ENCODE measurements at regions not wholly inside any gene's neighbourhood (a gene's known extent, or its start where the extent isn't known, plus 50 kb on each side); places are given as distances from the start of the nearest gene placed in this dataset.

- no peak for TF ChIP-seq SUZ12 (IDR thresholded peaks at IDR 0.05; ENCODE audit: extremely low read depth, insufficient read depth, insufficient read length)
- no peak for TF ChIP-seq YY1 (IDR thresholded peaks at IDR 0.05; ENCODE audit: insufficient read depth, insufficient read length)
- TF ChIP-seq ZNF274 (IDR thresholded peaks at IDR 0.05; ENCODE audit: low read depth, low read length), result no peak
- Histone ChIP-seq H3K9ac (ENCODE audit: insufficient read length, low read depth) (no peak overlapping the region), H3K4me1 (ENCODE audit: insufficient read depth, insufficient read length) (no peaks in the 10 kb centered on the region), H3K27me3 (ENCODE audit: insufficient read depth, insufficient read length) (no peaks in the 10 kb centered on the region), H3K36me3 (ENCODE audit: insufficient read depth, insufficient read length, low read length) (no peaks in the 10 kb centered on the region), H3K4me3 (ENCODE audit: insufficient read length, low read depth) (no peak overlapping the region), H3K9me3 (ENCODE audit: insufficient read depth, low read length) (no peaks in the 10 kb centered on the region)
- no peak for DNase-seq (ENCODE audit: low read depth, low spot score)
Observed at GRCh38 chr15:39363761-39364586, 216.9 kb upstream of the THBS1 start.

- Histone ChIP-seq H3K4me3 (ENCODE audit: insufficient read length, low read depth) (no peak overlapping the region), H3K9me3 (ENCODE audit: insufficient read depth, low read length) (0 out of 2 replicates have a peak, but pooled peaks cover under 1% of the 10 kb centered on the region), H3K36me3 (ENCODE audit: insufficient read depth, insufficient read length, low read length) (no peaks in the 10 kb centered on the region), H3K9ac (ENCODE audit: insufficient read length, low read depth) (no peak overlapping the region), H3K27me3 (ENCODE audit: insufficient read depth, insufficient read length) (no peaks in the 10 kb centered on the region), H3K4me1 (ENCODE audit: insufficient read depth, insufficient read length) (no peaks in the 10 kb centered on the region)
- TF ChIP-seq SUZ12 (IDR thresholded peaks at IDR 0.05; ENCODE audit: extremely low read depth, insufficient read depth, insufficient read length) (no peak), YY1 (IDR thresholded peaks at IDR 0.05; ENCODE audit: insufficient read depth, insufficient read length) (no peak), ZNF274 (IDR thresholded peaks at IDR 0.05; ENCODE audit: low read depth, low read length) (no peak)
- DNase-seq (ENCODE audit: low read depth, low spot score), result no peak
Observed at GRCh38 chr15:39364721-39365120, 216.2 kb upstream of the THBS1 start.

GRCh38 chr15:39365161-39365560 lies 215.7 kb upstream of the THBS1 start:
- no peaks in the 10 kb centered on the region for H3K27me3 ChIP-seq (ENCODE audit: insufficient read depth, insufficient read length)
- H3K36me3 ChIP-seq (ENCODE audit: insufficient read depth, insufficient read length, low read length), result no peaks in the 10 kb centered on the region
- H3K4me3 ChIP-seq (ENCODE audit: insufficient read length, low read depth), result no peak overlapping the region
- no peak overlapping the region for H3K9ac ChIP-seq (ENCODE audit: insufficient read length, low read depth)
- TF ChIP-seq YY1 (IDR thresholded peaks at IDR 0.05; ENCODE audit: insufficient read depth, insufficient read length) (no peak), ZNF274 (IDR thresholded peaks at IDR 0.05; ENCODE audit: low read depth, low read length) (no peak), SUZ12 (IDR thresholded peaks at IDR 0.05; ENCODE audit: extremely low read depth, insufficient read depth, insufficient read length) (no peak)
- DNase-seq (ENCODE audit: low read depth, low spot score), result no peak
- no peaks in the 10 kb centered on the region for H3K4me1 ChIP-seq (ENCODE audit: insufficient read depth, insufficient read length)
- H3K9me3 ChIP-seq (ENCODE audit: insufficient read depth, low read length), result peaks cover 4% of the 10 kb centered on the region; the same call in 1 of the 2 replicates

- no peak overlapping the region for H3K9ac ChIP-seq (ENCODE audit: insufficient read length, low read depth)
- H3K9me3 ChIP-seq (ENCODE audit: insufficient read depth, low read length), result peaks cover 4% of the 10 kb centered on the region; the same call in 1 of the 2 replicates
- H3K27me3 ChIP-seq (ENCODE audit: insufficient read depth, insufficient read length), result no peaks in the 10 kb centered on the region
- TF ChIP-seq SUZ12 (IDR thresholded peaks at IDR 0.05; ENCODE audit: extremely low read depth, insufficient read depth, insufficient read length) (no peak), ZNF274 (IDR thresholded peaks at IDR 0.05; ENCODE audit: low read depth, low read length) (no peak), YY1 (IDR thresholded peaks at IDR 0.05; ENCODE audit: insufficient read depth, insufficient read length) (no peak)
- no peak for DNase-seq (ENCODE audit: low read depth, low spot score)
- H3K36me3 ChIP-seq (ENCODE audit: insufficient read depth, insufficient read length, low read length), result no peaks in the 10 kb centered on the region
- no peaks in the 10 kb centered on the region for H3K4me1 ChIP-seq (ENCODE audit: insufficient read depth, insufficient read length)
- H3K4me3 ChIP-seq (ENCODE audit: insufficient read length, low read depth), result no peak overlapping the region
Observed at GRCh38 chr15:39365873-39366272, 215.0 kb upstream of the THBS1 start.

- Histone ChIP-seq H3K9me3 (ENCODE audit: insufficient read depth, low read length) (peaks cover 22% of the 10 kb centered on the region), H3K9ac (ENCODE audit: insufficient read length, low read depth) (no peak overlapping the region), H3K36me3 (ENCODE audit: insufficient read depth, insufficient read length, low read length) (no peaks in the 10 kb centered on the region), H3K4me1 (ENCODE audit: insufficient read depth, insufficient read length) (no peaks in the 10 kb centered on the region), H3K27me3 (ENCODE audit: insufficient read depth, insufficient read length) (no peaks in the 10 kb centered on the region), H3K4me3 (ENCODE audit: insufficient read length, low read depth) (no peak overlapping the region)
- DNase-seq (ENCODE audit: low read depth, low spot score), result no peak
- TF ChIP-seq ZNF274 (IDR thresholded peaks at IDR 0.05; ENCODE audit: low read depth, low read length), result no peak
- no peak for TF ChIP-seq YY1 (IDR thresholded peaks at IDR 0.05; ENCODE audit: insufficient read depth, insufficient read length)
- TF ChIP-seq SUZ12 (IDR thresholded peaks at IDR 0.05; ENCODE audit: extremely low read depth, insufficient read depth, insufficient read length), result no peak
Observed at GRCh38 chr15:39367596-39367995, 213.3 kb upstream of the THBS1 start.

- DNase-seq (ENCODE audit: low read depth, low spot score), result no peak
- Histone ChIP-seq H3K27me3 (ENCODE audit: insufficient read depth, insufficient read length) (no peaks in the 10 kb centered on the region), H3K36me3 (ENCODE audit: insufficient read depth, insufficient read length, low read length) (no peaks in the 10 kb centered on the region), H3K9me3 (ENCODE audit: insufficient read depth, low read length) (peaks cover 26% of the 10 kb centered on the region), H3K4me3 (ENCODE audit: insufficient read length, low read depth) (no peak overlapping the region), H3K9ac (ENCODE audit: insufficient read length, low read depth) (no peak overlapping the region), H3K4me1 (ENCODE audit: insufficient read depth, insufficient read length) (no peaks in the 10 kb centered on the region)
- no peak for TF ChIP-seq SUZ12 (IDR thresholded peaks at IDR 0.05; ENCODE audit: extremely low read depth, insufficient read depth, insufficient read length)
- no peak for TF ChIP-seq YY1 (IDR thresholded peaks at IDR 0.05; ENCODE audit: insufficient read depth, insufficient read length)
- TF ChIP-seq ZNF274 (IDR thresholded peaks at IDR 0.05; ENCODE audit: low read depth, low read length), result no peak
Observed at GRCh38 chr15:39369768-39370167, 211.1 kb upstream of the THBS1 start.

GRCh38 chr15:39376371-39376909 lies 204.4 kb upstream of the THBS1 start:
- H3K4me1 ChIP-seq (ENCODE audit: insufficient read depth, insufficient read length), result no peaks in the 10 kb centered on the region
- H3K4me3 ChIP-seq (ENCODE audit: insufficient read length, low read depth), result no peak overlapping the region
- TF ChIP-seq YY1 (IDR thresholded peaks at IDR 0.05; ENCODE audit: insufficient read depth, insufficient read length) (no peak), SUZ12 (IDR thresholded peaks at IDR 0.05; ENCODE audit: extremely low read depth, insufficient read depth, insufficient read length) (no peak), ZNF274 (IDR thresholded peaks at IDR 0.05; ENCODE audit: low read depth, low read length) (no peak)
- H3K36me3 ChIP-seq (ENCODE audit: insufficient read depth, insufficient read length, low read length), result no peaks in the 10 kb centered on the region
- H3K9ac ChIP-seq (ENCODE audit: insufficient read length, low read depth), result no peak overlapping the region
- DNase-seq (ENCODE audit: low read depth, low spot score), result no peak
- no peaks in the 10 kb centered on the region for H3K27me3 ChIP-seq (ENCODE audit: insufficient read depth, insufficient read length)
- peaks cover 16% of the 10 kb centered on the region for H3K9me3 ChIP-seq (ENCODE audit: insufficient read depth, low read length)
